H4 (cell line): ENCODE measurements at regions not wholly inside any gene's neighbourhood (a gene's known extent, or its start where the extent isn't known, plus 50 kb on each side); places are given as distances from the start of the nearest gene placed in this dataset.

Source experiments
- DNase-seq: peaks from one replicate; pipeline ENCODE4 v3.0.0-alpha.2; 2015; ENCODE audit warnings: low spot score

DNA sequence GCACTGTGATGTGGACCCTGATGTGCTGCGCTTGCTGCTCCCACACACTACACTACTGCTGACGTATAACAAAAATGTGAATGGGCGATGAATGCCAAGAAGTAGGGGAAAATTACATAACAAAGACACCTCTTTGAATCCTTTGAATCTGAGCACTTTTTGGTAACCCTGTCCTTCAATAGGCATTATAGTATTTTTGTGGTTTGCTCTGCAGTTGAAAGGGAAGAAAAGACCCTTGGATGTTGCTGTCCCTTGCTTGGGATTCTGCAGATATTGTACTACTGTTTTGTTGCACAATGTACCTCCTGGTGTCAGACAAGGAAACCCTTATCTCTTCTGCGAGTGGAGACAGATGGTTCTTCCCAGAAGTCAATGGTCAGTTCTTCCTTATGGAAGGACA, 124.8 kb upstream of the UBE3A start:
- DNase-seq: no peak

DNA sequence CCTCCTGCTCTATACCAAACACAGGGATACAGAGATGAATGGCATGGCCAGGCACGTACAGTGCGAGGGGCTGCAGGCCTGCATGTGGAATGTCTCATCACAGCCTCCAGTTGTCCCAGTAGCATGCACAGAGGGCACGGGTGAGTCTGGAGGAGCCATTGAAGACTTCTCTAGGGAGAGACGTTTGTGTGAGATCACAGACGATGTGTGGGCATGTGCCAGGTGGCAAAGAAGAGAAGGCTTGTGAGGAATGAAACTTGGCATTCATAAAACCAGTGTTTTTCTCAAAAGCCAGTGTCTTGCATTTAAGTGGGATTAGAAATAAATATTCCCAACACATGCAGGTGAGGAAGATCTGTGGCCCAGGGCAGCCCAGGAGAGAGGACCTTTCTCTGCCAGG, 119.1 kb upstream of the UBE3A start:
- no peak for DNase-seq

DNA sequence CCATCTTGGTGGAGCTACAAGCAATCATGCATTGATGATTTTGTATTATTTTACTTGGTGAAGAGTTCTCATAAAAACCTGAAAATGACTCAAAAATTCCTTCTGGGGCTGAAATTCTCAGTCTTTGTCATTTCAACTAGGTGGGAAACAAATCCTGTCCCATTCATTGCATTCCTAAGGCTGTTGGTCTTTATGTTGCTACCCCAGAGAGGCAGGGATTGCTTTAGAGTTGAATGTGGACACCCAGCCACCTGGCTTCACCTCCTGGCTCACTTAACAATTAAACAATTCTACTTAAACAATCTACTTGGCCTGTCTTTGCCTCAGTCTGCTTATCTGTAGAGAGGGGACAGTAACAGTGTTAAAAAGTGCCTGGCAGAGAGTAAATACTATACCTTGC, 117.3 kb upstream of the UBE3A start:
- no peak for DNase-seq

DNA sequence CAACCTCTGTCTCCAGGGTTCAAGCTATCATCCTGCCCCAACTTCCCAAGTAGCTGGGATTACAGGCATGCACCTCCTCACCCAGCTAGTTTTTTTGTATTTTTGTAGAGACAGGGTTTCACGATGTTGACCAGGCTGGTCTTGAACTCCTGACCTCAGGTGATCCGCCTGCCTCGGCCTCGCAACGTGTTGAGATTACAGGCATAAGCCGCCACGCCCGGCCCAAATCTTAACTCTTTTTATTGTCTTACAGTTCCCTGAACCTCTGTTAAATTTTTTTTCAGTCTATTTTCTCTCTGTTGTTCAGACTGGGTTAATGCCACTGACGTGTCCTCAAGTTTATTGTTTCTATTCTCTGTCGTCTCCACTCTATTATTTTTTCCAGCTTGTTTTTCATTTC, 115.8 kb upstream of the UBE3A start:
- DNase-seq: no peak

DNA sequence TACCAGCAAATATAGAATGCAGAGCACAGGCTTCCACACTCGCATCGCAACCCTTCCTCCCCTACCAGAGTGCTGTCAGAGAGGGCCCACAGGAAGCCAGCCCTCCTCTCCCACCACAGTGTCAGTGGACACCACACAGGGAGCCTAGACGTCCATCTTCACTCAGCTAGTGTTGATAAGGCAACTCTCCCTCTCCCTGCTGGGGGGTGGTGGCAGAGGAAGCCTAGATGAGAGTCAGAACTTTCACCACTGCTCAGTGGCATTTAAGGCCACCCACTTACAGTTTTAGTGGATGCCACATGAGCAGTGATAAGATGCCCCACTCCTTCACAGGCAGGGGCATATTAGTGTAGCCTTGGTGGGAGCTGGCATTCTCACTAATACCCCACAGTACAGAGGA, 109.8 kb upstream of the UBE3A start:
- DNase-seq: no peak

GRCh38 chr15:25545889-25546288, 107.1 kb upstream of the UBE3A start:
- no peak for DNase-seq

- DNase-seq: no peak
Measured at GRCh38 chr15:25545017-25545416, 106.2 kb upstream of the UBE3A start.

DNA sequence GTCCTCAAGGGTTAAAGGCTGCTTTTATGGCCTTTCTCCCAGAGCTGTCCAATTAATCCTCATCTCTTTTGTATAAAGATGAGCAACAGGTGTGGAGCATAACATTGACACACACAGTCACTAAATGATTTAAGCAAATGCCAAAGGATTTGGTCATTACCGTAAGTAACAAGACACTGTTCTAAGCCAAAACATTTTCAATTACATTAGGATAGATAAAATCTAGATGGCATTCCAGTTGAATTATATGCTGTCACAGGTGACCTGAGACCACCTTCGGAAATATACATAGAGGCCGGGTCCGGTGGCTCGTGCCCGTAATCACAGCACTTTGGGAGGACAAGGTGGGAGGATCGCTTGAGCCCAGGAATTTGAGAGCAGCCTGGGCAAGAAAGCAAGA, 105.3 kb upstream of the UBE3A start:
- no peak for DNase-seq

DNA sequence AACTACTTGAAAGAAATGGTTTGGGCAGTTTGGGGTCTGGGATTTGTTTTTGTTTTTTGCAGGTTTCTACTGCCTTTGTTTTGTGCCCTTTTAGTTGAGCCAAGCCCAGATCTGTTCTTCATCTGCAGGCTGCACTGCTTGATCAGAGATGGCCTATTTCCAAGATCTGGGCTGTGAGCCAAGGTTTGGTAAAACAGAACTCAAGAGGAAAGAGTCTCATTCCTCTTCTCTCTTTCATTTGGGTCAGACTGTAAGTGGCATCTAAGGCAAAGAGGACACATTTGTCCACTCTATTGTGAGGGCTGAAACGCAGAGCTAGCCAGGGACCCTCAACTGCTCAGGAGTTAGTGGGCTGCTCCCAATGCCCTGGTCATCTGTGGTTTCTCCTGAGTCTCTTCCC, 104.4 kb upstream of the UBE3A start:
- DNase-seq: no peak

DNA sequence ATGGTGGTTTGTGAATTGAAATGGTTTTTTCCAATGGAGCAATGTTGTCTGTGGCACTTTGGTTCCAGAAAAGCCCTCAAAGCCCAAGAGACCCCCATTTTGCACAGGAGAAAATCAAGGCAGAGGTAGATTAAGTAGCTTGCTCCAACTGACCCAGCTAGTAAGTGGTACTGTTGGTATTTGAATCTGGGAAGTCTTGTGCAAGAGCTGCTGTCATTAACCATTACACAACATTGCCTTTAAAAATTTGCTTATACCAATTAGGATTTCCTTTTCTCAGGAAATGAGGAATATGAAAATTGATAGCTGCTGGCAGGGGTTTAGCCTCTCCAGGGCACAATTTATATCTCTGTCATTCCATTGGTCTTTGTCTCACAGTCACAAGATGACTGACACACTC, 102.4 kb upstream of the UBE3A start:
- DNase-seq: no peak

DNA sequence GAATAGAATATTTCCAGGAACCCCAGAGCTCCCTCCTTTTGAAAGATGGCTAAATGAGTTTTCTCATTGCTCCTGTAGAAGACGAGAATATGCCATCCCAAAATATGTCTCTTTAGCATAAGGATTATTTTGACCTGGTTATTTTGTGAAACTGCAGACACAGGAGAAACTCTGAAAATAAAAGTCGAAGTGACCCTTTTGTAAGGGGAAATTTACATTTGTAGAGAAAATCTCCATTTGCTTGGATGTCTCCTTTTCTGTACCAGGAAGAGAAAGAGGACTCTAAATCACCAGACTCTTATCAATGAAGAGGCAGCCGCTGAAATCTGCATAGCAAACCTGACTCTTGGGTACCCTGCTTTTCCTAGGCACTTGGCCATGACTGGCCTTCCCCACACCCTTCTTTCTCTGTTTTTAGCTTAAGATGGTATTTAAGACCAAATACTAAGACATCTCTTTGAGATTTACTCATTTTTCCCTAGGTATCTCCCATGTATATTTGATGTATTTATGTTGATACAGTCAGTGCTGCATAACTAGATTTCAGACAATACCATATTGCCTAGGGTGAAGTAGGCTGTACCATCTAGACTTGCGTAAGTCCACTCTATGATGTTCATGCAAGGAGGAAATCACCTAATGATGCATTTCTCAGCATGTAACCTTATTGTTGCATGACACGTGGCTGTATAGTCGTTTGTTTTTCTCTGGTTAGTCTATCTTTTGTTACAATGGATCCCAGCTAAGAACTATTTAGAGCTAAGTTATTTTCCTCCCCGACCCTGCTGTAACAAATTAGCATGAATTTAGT, 98.2 kb upstream of the UBE3A start:
- DNase-seq: no peak

- DNase-seq: no peak
Measured at GRCh38 chr15:25535866-25536265, 97.0 kb upstream of the UBE3A start.

GRCh38 chr15:25534293-25534692, 95.5 kb upstream of the UBE3A start:
- no peak for DNase-seq

GRCh38 chr15:25532269-25533140, 93.7 kb upstream of the UBE3A start:
- DNase-seq: no peak

DNA sequence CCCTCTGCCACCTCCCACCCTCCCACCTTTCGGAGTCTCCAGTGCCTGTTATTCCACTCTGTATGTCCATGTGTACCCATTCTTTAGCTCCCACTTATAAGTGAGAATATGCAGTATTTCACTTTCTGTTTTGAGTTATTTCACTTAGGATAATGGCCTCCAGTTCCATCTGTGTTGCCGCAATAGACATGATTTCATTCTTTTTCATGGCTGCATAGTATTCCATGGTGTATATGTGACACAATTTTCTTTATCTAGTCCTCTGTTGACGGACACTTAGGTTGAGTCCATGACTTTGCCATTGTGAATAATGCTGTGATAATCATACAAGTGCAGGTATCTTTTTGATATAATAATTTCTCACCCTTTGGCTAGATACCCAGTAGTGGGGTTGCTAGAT, 91.0 kb upstream of the UBE3A start:
- no peak for DNase-seq

DNA sequence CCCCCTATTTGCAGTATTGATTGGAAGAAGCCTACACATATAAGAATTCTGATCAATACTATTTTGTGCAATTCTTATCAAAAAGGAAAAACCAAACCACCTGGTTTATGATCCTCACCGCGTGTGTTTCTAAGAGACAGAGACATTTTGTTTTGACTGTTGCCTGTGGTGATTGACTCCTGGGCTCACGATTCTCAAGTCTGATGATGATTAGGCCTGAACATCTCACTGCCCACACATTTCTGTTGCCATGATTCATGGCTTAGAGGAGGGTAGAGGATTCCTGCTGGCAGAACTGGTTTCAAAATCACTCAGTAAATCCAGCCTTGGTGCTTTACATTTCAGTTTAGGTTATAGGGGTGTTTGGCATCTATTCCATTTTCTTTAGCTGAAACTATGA, 88.3 kb upstream of the UBE3A start:
- no peak for DNase-seq

DNA sequence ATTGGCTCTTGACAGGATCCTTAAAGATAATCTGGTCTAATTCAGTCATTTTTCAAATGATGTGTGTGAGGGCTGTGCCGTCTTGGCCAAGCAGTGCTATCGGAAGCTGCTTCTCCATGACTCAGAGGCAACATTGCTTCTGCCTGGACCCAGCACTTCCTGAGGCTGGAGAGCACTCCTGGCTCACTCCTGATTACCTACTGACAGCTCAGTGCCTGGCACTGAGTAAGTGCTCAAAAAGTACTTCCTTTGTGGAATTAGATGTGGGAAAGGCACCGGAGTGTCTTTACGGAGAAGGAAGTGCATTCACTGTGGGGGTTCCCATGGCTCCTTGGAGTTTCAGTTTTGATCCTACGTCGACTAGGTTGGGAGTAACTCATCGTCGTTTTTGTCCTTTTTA, 86.9 kb upstream of the UBE3A start:
- DNase-seq: no peak

DNA sequence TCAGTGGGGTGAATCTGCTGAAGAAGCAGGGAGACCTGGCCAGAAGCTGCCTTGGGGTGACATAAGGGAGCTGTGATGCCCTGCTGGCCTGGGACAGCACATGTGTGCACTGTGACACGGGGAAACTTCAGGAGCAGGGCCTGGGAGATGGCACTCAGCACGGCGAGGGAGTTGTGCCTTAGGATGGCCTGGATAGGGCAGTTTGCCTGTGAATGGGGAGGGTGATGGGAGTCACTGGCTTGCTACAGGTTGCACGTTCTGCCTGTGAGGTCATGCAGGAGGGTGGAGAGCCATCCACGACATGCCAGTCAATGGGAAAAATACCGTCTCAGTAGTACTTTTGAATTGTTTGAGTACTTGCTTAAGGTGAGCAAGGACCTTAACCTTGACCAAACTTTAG, 76.8 kb upstream of the UBE3A start:
- DNase-seq: no peak

GRCh38 chr15:25514522-25514921, 75.7 kb upstream of the UBE3A start:
- no peak for DNase-seq

- no peak for DNase-seq
Measured at GRCh38 chr15:25512957-25513356, 74.1 kb upstream of the UBE3A start.

DNA sequence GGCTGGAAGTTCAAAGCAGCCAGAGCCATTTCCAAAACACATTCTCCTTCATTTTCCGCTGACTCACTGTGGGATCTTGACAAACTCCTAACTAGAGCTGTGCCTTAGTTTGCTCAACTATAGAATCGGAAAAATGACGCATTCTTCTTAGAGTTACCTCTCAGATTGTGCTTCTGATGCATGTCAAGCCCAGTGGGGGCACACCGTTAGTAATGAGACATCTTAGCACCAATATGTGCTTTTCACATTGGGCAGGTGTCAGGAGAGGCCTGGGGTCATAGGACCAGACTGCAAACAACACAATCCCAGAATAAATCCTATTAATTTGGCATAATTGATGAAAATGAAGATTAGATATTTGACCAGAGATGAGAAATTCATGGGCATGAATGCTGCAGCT, 71.3 kb upstream of the UBE3A start:
- no peak for DNase-seq

DNA sequence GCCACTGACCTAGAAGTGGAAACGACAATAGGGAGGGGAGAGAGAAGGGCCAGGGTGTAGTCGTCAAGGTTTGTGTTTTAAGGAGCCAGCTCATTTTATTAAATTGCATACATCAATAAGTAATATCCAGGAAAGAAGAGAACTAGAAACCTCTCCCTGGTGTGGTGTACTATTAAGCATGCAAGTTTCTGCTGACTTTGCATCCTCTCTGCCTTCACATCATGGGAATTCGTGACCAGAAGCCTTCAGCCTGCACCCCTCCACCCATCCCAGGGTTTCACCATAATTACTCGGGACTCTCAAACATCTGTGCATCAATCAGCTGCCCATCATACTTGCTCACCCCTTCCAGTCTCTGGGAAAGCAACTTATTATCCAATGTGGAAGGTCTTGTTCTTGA, 70.9 kb upstream of the UBE3A start:
- no peak for DNase-seq

- DNase-seq: peak; percentile 10
Measured at GRCh38 chr15:25508369-25509002, 69.7 kb upstream of the UBE3A start.
